ENCODE measurements at regions not wholly inside any gene's neighbourhood (a gene's known extent, or its start where the extent isn't known, plus 50 kb on each side); places are given as distances from the start of the nearest gene placed in this dataset.

DNA sequence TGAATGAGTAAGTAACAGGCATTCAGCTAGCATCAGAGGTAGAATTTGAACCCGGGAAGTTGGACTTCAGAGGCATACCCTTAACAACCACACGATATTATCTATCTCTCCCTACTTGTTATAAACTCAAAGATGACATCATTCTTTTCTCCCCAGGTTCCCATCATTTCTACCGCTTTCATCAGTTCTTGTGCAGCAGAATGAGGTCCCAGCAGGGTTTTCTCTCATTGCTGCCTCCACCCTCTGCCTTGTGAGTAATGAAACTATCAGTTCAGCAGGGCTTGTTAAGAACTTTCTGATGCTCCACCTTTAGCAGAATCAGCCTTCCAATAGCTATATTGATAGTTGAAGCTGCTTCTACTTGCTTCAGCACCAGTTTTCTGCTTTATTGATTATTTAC lies 487.5 kb upstream of the KCNMB2 start:
- no peak overlapping the region for H3K4me3 ChIP-seq (ENCODE audit: low read depth, low read length)
- TF ChIP-seq, protein P1, sequence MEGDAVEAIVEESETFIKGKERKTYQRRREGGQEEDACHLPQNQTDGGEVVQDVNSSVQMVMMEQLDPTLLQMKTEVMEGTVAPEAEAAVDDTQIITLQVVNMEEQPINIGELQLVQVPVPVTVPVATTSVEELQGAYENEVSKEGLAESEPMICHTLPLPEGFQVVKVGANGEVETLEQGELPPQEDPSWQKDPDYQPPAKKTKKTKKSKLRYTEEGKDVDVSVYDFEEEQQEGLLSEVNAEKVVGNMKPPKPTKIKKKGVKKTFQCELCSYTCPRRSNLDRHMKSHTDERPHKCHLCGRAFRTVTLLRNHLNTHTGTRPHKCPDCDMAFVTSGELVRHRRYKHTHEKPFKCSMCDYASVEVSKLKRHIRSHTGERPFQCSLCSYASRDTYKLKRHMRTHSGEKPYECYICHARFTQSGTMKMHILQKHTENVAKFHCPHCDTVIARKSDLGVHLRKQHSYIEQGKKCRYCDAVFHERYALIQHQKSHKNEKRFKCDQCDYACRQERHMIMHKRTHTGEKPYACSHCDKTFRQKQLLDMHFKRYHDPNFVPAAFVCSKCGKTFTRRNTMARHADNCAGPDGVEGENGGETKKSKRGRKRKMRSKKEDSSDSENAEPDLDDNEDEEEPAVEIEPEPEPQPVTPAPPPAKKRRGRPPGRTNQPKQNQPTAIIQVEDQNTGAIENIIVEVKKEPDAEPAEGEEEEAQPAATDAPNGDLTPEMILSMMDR (IDR thresholded peaks at IDR 0.05; ENCODE audit: insufficient read depth, low read depth, low read length), result no peak
- DNase-seq (ENCODE audit: low read depth), result no peak

DNA sequence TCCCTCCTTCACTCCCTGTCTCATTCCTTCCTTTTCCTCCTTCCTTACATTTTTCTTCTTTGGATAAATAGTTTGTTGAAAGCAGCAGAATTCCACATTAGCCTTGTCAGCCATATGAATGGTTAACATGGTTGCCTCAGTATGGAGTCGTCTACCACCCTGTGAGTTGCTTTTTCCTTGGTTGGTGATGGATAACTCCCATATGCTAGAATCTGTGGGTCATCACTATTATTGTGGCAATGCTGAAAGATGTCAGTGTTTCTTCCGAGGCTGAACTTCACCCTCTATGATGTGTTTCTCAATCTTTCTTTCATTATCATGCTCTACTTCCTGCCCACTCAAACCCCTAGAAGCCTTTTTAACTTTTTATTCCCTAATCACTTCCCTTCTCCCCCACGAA lies 481.8 kb upstream of the KCNMB2 start:
- TF ChIP-seq, protein P1 (IDR thresholded peaks at IDR 0.05; ENCODE audit: insufficient read depth, low read depth, low read length), result no peak
- no peak overlapping the region for H3K4me3 ChIP-seq (ENCODE audit: low read depth, low read length)
- no peak for DNase-seq (ENCODE audit: low read depth)

DNA sequence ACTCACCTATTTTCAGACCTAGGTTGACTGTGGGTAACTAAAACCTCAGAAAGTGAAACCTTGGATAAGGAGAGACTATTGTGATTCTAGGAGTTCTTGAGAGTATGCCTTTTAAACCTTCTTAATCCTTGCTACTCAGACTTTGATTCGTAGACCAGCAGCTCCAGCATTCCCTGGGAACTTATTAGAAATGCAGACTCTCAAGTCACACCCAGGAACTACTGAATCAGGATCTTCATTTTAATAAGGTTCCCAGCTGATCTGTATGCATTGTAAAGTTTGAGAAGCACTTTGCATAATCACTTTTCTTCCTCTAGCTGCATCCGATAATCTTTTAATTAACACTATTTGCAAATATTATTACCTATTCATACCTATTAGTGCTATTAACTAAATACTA lies 480.3 kb upstream of the KCNMB2 start:
- TF ChIP-seq, protein P1 (IDR thresholded peaks at IDR 0.05; ENCODE audit: insufficient read depth, low read depth, low read length), result no peak
- no peak overlapping the region for H3K4me3 ChIP-seq (ENCODE audit: low read depth, low read length)
- no peak for DNase-seq (ENCODE audit: low read depth)

DNA sequence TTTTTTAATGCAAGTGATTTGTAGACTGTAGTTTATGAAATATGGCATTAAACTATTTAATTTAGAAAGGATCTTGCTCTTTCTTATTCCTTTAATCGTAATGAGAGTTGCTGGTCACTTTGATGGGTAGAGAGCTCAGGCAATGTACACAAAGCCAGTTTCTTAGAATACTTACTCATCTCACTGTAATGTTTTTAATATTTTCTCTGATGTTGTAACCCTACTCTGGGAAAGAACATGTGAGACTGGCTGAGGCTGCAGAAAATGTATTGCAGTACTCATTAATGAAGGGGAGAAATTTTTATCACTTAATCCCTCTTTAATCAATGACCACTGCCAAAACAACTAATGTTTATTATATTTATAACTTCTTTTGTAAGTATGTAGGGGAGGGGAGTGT lies 479.4 kb upstream of the KCNMB2 start:
- peak; percentile 59 for DNase-seq (ENCODE audit: low read depth)
- no peak overlapping the region for H3K4me3 ChIP-seq (ENCODE audit: low read depth, low read length)
- TF ChIP-seq, protein P1 (IDR thresholded peaks at IDR 0.05; ENCODE audit: insufficient read depth, low read depth, low read length), result no peak

DNA sequence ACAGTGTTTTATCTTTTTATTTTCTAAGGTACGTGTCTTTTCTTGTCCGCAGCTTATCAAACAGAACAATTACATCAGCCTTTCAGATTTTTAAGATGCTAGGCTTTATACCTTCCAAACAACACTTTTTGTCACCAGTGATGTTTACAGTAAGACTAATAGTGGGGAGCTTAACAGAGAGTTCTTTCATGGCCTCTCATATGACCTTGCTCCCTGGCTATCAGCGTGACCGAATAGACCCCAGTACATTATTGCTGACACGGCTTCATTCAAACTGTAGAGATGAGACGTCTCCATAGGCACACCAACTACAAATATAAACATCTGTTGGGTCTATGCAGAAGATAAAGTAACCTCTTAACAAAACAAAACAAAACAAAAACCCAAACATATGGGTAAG lies 477.6 kb upstream of the KCNMB2 start:
- H3K4me3 ChIP-seq (ENCODE audit: low read depth, low read length), result no peak overlapping the region
- TF ChIP-seq, protein P1 (IDR thresholded peaks at IDR 0.05; ENCODE audit: insufficient read depth, low read depth, low read length), result no peak
- no peak for DNase-seq (ENCODE audit: low read depth)

DNA sequence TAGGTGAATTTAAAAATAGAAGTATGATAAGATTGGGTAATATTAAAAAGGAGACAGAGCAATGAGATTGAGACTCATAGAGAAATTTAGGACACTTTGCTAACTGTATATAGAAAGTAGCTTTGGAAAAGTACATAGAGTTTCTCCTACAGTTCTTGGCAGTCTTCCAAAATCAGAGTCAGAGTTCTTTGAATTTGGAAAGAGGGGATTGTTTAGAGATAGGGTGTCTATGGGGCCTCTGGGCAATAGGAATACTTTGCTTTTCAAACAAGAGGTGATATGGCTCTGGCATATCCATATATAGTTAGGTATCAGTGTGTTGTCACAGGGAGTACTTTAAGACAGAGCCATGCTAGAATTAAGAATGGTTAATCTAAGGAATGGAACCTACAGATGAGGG lies 477.1 kb upstream of the KCNMB2 start:
- peak; percentile 68 for DNase-seq (ENCODE audit: low read depth)
- no peak overlapping the region for H3K4me3 ChIP-seq (ENCODE audit: low read depth, low read length)
- TF ChIP-seq, protein P1 (IDR thresholded peaks at IDR 0.05; ENCODE audit: insufficient read depth, low read depth, low read length), result no peak

DNA sequence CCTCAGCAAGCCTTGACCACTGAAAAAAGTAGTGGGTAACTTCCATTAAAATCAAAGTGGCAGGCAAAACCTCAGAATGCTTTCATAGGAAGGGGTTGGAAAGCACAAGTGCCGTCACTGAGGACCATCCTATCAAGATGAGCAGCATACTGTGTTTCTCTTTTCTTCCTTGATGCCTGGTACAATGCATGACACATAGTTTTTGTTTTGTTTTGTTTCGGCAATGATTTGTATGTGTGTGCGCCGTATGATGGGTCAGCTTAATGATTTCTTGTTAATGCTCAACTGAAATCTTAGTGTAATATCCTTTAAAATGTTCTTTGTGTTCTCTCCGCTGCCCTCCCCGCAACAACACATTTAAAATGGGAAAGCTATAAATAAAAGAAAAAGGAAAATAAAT lies 476.4 kb upstream of the KCNMB2 start:
- no peak overlapping the region for H3K4me3 ChIP-seq (ENCODE audit: low read depth, low read length)
- TF ChIP-seq, protein P1 (IDR thresholded peaks at IDR 0.05; ENCODE audit: insufficient read depth, low read depth, low read length), result no peak
- DNase-seq (ENCODE audit: low read depth), result peak; percentile 53
